ENCODE measurements at regions not wholly inside any gene's neighbourhood (a gene's known extent, or its start where the extent isn't known, plus 50 kb on each side); places are given as distances from the start of the nearest gene placed in this dataset.
"Not testable (repeated sequence)": the region's sequence is repeated elsewhere in the genome, so short reads cannot be mapped to it uniquely, and the experiment has no call there.

GRCh38 chr13:70511861-70512417 lies 403.7 kb upstream of the KLHL1 start:
- not testable (repeated sequence) for TF ChIP-seq CTCF, POLR2A (IDR thresholded peaks at IDR 0.05)
